ENCODE measurements at regions not wholly inside any gene's neighbourhood (a gene's known extent, or its start where the extent isn't known, plus 50 kb on each side); places are given as distances from the start of the nearest gene placed in this dataset.

- H3K36me3 ChIP-seq = no peaks in the 10 kb centered on the region
- H3K4me1 ChIP-seq = no peaks in the 10 kb centered on the region
- H3K4me3 ChIP-seq = no peak overlapping the region
- in situ Hi-C loops (cut with MboI; ENCODE audit: low pct_ligation_motif_present in 1 of 4, low pct_unique_long_range_greater_than_20kb in 1 of 4, low sequenced_read_pairs in 3 of 4) (loop anchor here in 1 of 4 donors (25.0 kb wide), 1 partner anchor 108 kb away; no protein-coding TSS in a partner anchor), intact Hi-C loops (cut with DNase I; ENCODE audit: low total_unique reads) (no loop called here)
- TF ChIP-seq POLR2A (IDR thresholded peaks at IDR 0.05) (no peak), POLR2AphosphoS5 (IDR thresholded peaks at IDR 0.05) (no peak), EP300 (IDR thresholded peaks at IDR 0.05; ENCODE audit: low read depth) (no peak)
- DNase-seq = no peak
- no peak overlapping the region for H3K27ac ChIP-seq
- WGBS, 2 donors (ENCODE audit: low coverage in 1 of 2) = 66 to 83% methylated on average over 2 of the region's 2 CpGs
- no peaks in the 10 kb centered on the region for H3K9me3 ChIP-seq
- H3K27me3 ChIP-seq = no peaks in the 10 kb centered on the region
Observed at GRCh38 chr9:104278929-104279496, 184.9 kb downstream of the SMC2 start.

- intact Hi-C loops (cut with DNase I; ENCODE audit: low total_unique reads) = no loop called here
- no peaks in the 10 kb centered on the region for H3K4me1 ChIP-seq
- no peak overlapping the region for H3K4me3 ChIP-seq
- no peak overlapping the region for H3K27ac ChIP-seq
- in situ Hi-C loops (cut with MboI; ENCODE audit: low pct_ligation_motif_present in 1 of 4, low pct_unique_long_range_greater_than_20kb in 1 of 4, low sequenced_read_pairs in 3 of 4) = loop anchor here in 1 of 4 donors (25.0 kb wide), 1 partner anchor 108 kb away; no protein-coding TSS in a partner anchor
- H3K9me3 ChIP-seq = no peaks in the 10 kb centered on the region
- H3K27me3 ChIP-seq = no peaks in the 10 kb centered on the region
- no peaks in the 10 kb centered on the region for H3K36me3 ChIP-seq
- DNase-seq = no peak
- TF ChIP-seq CTCF (IDR thresholded peaks at IDR 0.05) (no peak), EP300 (IDR thresholded peaks at IDR 0.05; ENCODE audit: low read depth) (no peak), POLR2A (IDR thresholded peaks at IDR 0.05) (no peak), POLR2AphosphoS5 (IDR thresholded peaks at IDR 0.05) (no peak)
- 31 to 41% methylated on average over 2 of the region's 2 CpGs for WGBS, 2 donors (ENCODE audit: low coverage in 1 of 2)
Observed at GRCh38 chr9:104279535-104280177, 185.5 kb downstream of the SMC2 start.

- H3K27me3 ChIP-seq = no peaks in the 10 kb centered on the region
- WGBS, 2 donors (ENCODE audit: low coverage in 1 of 2) = 73 to 82% methylated on average over 3 of the region's 3 CpGs
- TF ChIP-seq POLR2A (IDR thresholded peaks at IDR 0.05) (no peak), EP300 (IDR thresholded peaks at IDR 0.05; ENCODE audit: low read depth) (no peak), POLR2AphosphoS5 (IDR thresholded peaks at IDR 0.05) (no peak), CTCF (IDR thresholded peaks at IDR 0.05) (no peak)
- DNase-seq = no peak
- intact Hi-C loops (cut with DNase I; ENCODE audit: low total_unique reads) (no loop called here), in situ Hi-C loops (cut with MboI; ENCODE audit: low pct_ligation_motif_present in 1 of 4, low pct_unique_long_range_greater_than_20kb in 1 of 4, low sequenced_read_pairs in 3 of 4) (loop anchor here in 1 of 4 donors (25.0 kb wide), 1 partner anchor 107 kb away; no protein-coding TSS in a partner anchor)
- no peaks in the 10 kb centered on the region for H3K4me1 ChIP-seq
- H3K36me3 ChIP-seq = no peaks in the 10 kb centered on the region
- H3K27ac ChIP-seq = no peak overlapping the region
- no peaks in the 10 kb centered on the region for H3K9me3 ChIP-seq
- no peak overlapping the region for H3K4me3 ChIP-seq
Observed at GRCh38 chr9:104280178-104280560, 186.1 kb downstream of the SMC2 start.

GRCh38 chr9:104280711-104281110 is 186.6 kb downstream of the SMC2 start:
- no peak overlapping the region for H3K4me3 ChIP-seq
- no peak for TF ChIP-seq EP300 (IDR thresholded peaks at IDR 0.05; ENCODE audit: low read depth)
- H3K4me1 ChIP-seq = no peaks in the 10 kb centered on the region
- DNase-seq = no peak
- WGBS, 2 donors (ENCODE audit: low coverage in 1 of 2) = 81 to 82% methylated on average over 1 of the region's 1 CpG
- no peak overlapping the region for H3K27ac ChIP-seq
- H3K36me3 ChIP-seq = no peaks in the 10 kb centered on the region
- H3K9me3 ChIP-seq = no peaks in the 10 kb centered on the region
- H3K27me3 ChIP-seq = no peaks in the 10 kb centered on the region
- in situ Hi-C loops (cut with MboI; ENCODE audit: low pct_ligation_motif_present in 1 of 4, low pct_unique_long_range_greater_than_20kb in 1 of 4, low sequenced_read_pairs in 3 of 4) (loop anchor here in 1 of 4 donors (25.0 kb wide), 1 partner anchor 107 kb away; no protein-coding TSS in a partner anchor), intact Hi-C loops (cut with DNase I; ENCODE audit: low total_unique reads) (no loop called here)

GRCh38 chr9:104286187-104286586 is 192.1 kb downstream of the SMC2 start:
- no peaks in the 10 kb centered on the region for H3K9me3 ChIP-seq
- 55 to 58% methylated on average over 1 of the region's 1 CpG for WGBS, 2 donors (ENCODE audit: low coverage in 1 of 2)
- peaks cover 0 to 31% (median 0%) of the 10 kb centered on the region in 4 donors for H3K4me1 ChIP-seq
- intact Hi-C loops (cut with DNase I; ENCODE audit: low total_unique reads) (no loop called here), in situ Hi-C loops (cut with MboI; ENCODE audit: low pct_ligation_motif_present in 1 of 4, low pct_unique_long_range_greater_than_20kb in 1 of 4, low sequenced_read_pairs in 3 of 4) (loop anchor here in 1 of 4 donors (25.0 kb wide), 1 partner anchor 101 kb away; no protein-coding TSS in a partner anchor)
- TF ChIP-seq POLR2A (IDR thresholded peaks at IDR 0.05) (no peak), POLR2AphosphoS5 (IDR thresholded peaks at IDR 0.05) (no peak), CTCF (IDR thresholded peaks at IDR 0.05) (no peak), EP300 (IDR thresholded peaks at IDR 0.05; ENCODE audit: low read depth) (no peak)
- no peaks in the 10 kb centered on the region for H3K36me3 ChIP-seq
- peak overlapping the region in 3 of 4 donors; percentile 2 to 61 (median 53) for H3K27ac ChIP-seq
- no peak overlapping the region for H3K4me3 ChIP-seq
- no peaks in the 10 kb centered on the region for H3K27me3 ChIP-seq
- no peak for DNase-seq
